Erythroblast (primary cell): ENCODE measurements at regions not wholly inside any gene's neighbourhood (a gene's known extent, or its start where the extent isn't known, plus 50 kb on each side); places are given as distances from the start of the nearest gene placed in this dataset.

Experiments
- DNase-seq, 2 experiments: peaks; one replicate each; lab custom pipeline; 2025; lab: John Stamatoyannopoulos, UW
- GATA1 ChIP-seq: IDR thresholded peaks from 2 replicates; pipeline ENCODE4 v1.6.1; 2011; ENCODE audit warnings: low read depth, mild to moderate bottlenecking, control low read depth, low read length, moderate library complexity
- POLR2A ChIP-seq: IDR thresholded peaks from 2 replicates; pipeline ENCODE4 v1.6.1; 2011; ENCODE audit warnings: mild to moderate bottlenecking, low read length

DNA sequence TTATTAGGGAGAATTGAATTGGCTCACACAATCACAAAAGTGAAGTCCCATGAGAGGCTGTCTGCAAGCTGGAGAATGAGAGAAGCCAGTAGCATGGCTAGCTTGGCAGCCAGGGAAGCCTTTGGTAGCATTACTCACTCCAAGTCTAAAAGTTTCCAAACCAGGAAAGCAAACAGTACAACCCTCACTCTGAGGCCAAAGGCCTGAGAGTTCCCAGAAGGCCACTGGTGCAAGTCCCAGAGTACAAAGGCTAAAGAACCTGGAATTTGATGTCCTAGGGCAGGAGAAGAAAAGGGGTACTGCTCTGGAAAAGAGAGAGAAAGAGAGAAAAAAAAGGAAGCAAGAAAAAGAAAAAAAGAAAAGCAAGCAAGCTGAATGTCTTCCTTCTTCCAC lies 318.2 kb downstream of the RND3 start:
- no peak for TF ChIP-seq GATA1
- no peak for TF ChIP-seq POLR2A
- DNase-seq: no peak

DNA sequence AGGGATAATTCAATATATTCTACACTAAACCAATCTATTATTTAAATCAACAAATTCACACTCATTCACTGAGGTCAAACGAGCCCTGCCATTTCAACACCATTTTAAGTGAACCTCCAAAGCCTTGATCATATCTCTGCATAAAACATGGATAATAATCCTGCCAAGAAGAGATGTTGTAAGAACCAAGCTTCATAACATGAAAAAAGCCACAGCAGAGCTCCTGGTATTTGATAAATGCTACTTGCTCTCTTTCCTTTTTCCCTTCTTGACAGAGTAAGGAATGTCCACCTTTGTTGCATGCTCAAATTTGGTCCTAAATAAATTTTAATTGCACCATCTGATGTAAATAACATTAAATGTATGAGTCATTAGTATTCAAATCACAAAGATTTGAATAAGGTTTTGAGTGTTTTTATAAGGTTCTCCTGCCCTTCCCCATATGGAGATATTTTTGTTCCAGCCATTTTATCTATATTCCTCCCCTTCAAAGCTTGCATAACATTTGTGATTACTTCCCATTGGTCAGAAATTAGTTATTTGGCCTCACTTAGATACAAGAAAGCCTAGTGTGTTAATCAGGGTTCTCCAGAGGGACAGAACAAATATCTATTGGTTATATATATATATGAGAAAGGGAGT lies 318.8 kb downstream of the RND3 start:
- TF ChIP-seq POLR2A (no peak), GATA1 (no peak)
- DNase-seq: no peak

DNA sequence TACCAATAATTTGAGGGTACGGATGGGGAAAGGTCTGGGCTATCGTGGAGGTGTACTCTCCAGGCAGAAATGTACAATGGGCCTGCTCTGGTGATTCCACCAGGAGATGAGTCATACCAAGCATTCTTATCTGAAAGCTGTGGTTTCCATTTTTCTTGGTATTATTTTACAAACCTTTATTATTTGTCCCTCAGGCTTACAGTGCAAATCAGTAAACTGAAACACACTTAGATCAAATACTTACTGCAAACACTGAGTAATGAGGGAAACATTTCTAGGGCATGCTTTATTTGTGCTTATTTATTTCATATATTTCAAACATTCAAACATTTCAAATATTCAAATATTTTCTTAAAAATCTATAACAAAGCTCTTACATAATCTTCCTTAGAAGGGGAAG lies 319.8 kb downstream of the RND3 start:
- no peak for DNase-seq
- TF ChIP-seq POLR2A: no peak
- TF ChIP-seq GATA1: no peak

DNA sequence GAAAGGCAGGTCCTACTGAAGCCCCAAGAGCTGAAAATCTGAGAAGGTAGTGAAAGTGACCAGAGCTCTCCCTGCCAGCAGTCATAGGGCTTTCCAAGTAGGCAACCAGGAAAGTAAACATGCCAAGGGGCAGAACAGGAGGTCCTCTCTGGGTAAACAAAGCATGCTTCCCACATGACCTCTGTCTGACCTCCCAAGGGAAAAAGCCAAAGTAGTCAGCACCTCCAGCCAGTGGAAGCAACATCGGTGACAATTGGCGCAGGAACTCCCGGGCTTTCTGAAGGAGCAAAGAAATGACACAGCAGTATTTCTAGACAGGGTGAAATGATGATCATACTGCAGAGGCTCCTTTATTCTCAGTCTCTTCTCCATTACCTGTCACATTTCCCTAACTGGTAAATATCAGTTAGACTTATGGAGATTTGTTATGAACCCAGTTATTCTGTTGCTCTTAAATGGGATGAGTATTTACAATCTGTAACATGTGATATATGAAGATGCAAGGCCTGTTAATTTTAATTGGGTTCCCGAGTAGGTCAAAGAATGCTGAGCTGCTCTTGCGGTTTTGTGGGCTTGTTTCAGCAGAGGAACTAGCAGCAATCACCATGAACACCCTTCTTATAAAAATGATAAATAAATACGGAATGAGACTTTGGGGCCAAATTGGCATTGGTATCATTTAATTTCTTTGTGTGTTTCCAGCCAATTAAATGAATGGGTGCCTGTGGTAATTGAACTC lies 321.0 kb downstream of the RND3 start:
- TF ChIP-seq POLR2A (no peak), GATA1 (no peak)
- peak in 1 of 2 experiments; percentile 39 for DNase-seq

DNA sequence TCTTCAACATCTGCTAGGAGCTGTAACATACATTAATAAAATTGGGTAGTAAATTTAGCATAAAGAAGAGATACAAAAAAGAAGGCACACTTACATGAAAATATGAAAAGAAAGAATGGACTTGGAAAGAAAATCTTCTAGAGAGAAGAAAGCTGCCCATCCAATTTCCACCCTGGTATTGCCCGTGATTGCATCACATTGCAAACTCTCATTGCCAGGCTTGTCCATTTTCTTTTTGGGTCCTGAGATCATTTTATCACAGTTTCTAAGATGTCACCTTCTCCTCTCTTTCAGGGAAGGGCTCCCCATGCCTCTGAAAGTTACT lies 321.5 kb downstream of the RND3 start:
- peak in 1 of 2 experiments; percentile 54 for DNase-seq
- TF ChIP-seq POLR2A (no peak), GATA1 (no peak)

DNA sequence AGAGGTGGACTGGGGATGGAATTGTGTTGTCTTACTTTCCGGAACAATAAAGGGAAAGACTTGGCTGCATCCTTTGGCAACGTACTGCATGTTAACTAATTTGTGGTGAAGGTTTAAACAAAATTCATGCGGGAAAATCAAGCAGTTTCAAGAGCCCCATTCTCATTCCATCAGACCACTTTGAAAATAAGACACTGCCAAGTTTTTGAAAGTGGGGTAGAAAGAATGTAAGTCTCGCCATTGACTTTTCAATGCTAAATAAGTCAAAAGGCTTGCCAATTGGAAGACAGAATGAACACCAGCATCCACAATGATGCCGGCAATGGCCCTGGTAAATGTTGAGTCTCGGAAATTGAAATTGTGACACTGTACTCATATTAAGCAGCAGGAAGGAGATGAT lies 322.0 kb downstream of the RND3 start:
- DNase-seq: no peak
- TF ChIP-seq POLR2A: no peak
- no peak for TF ChIP-seq GATA1

DNA sequence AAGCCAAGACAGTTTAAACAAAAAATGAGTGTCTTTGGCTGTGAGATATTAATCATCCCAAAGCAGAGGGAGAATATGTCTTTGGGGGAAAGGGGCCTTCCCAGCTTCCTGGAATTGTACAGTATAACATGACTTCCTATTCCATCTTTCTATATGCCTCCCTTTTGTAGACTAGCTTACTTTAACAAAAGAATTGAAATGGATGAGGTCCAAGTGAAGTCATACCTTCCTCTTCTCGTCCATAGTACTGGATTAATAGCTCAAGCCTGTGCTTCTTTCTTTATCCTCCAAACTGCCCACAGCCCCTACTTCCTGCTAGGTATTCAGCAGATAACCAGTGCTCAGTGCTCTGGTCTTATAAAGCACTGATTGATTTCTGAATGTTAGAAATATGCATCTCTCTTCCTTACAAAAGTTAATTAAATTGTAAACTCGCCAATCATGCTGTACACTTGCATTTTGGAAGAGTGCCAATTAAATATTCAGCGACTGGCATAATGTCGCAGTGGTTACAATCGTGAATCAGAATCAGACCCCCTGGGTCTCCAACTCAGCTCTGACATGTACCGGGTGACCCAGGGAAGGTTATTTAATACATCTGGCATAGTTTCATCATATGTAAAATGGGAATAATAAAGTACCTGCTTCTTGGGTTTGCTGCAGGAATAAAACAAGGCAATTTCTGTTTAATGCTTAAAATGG lies 325.1 kb downstream of the RND3 start:
- TF ChIP-seq POLR2A: no peak
- no peak for TF ChIP-seq GATA1
- DNase-seq: no peak

DNA sequence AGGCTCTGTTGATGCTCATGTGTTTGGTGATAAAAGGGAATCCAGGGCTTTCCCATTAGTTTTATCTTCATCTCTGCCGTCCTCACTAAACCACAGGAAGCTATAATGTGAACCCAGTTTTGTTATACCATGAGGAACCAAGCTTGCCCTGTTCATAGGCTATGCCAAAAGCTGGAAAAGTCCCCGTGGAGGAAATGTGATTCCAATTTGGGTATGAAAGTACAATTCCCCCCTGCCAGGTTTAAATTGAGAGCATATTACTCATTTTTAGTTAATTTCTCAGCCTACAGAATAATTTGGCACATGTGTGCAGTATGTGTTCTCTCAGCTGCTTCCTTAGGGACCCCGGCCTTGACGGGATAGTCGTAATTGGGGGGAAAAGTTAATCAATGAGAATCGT lies 327.4 kb downstream of the RND3 start:
- no peak for TF ChIP-seq POLR2A
- TF ChIP-seq GATA1: no peak
- DNase-seq: no peak

DNA sequence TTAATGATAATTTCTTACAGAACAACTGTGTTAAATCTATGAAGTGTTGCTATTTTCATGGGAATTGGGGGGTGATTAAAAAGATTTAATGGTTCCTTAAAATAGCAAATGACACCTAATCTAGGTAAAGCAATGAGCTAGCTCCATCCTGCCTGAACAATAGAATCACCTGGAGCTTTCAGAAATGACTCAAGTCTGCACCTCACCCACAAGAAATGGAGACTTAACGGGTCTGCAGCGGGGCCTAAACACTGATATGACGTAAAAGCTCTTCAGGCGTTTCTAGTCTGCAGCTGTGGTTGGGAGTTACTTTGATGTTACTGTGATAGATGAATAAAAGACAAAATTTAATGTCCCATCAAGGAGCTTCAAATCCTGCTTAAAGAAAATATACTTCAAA lies 328.2 kb downstream of the RND3 start:
- no peak for DNase-seq
- no peak for TF ChIP-seq POLR2A
- TF ChIP-seq GATA1: no peak

DNA sequence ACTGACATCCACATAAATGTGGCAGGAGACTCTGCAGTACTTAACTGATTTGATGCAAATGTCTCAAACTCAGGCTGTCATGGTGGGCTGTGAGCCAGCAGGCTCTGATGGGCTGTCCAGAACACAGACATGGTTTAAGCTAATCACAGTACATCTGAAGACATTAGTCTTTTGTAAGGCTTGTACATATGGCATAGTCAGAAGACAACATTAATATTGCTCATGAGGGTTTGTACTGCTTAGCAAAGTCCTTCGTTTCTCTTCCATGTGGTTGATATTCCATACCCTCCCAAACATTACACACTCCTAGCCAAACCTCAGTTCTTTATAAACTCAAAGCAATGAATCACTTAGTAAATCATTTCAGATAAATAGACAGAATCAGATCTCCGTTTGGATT lies 330.6 kb downstream of the RND3 start:
- no peak for DNase-seq
- no peak for TF ChIP-seq POLR2A

DNA sequence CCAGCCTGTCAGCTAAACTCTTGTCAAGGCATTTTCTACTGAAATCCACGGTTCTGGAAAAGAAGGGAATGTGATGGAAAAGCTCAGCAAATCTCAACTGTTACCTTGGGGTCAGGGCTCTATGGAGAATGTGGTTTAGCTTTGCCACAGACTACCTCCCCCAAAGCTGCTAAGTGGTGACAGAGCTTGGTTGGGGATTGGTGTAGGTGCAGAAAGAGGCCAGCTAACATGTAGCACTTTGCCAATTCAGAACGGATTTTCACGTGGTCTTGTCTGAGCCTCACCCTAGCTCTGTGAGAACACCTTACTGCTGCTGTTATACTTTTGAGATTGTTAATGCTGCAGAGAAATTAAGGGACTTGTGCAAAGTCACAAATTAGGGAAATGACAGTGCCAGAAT lies 331.1 kb downstream of the RND3 start:
- TF ChIP-seq POLR2A: no peak
- no peak for TF ChIP-seq GATA1

DNA sequence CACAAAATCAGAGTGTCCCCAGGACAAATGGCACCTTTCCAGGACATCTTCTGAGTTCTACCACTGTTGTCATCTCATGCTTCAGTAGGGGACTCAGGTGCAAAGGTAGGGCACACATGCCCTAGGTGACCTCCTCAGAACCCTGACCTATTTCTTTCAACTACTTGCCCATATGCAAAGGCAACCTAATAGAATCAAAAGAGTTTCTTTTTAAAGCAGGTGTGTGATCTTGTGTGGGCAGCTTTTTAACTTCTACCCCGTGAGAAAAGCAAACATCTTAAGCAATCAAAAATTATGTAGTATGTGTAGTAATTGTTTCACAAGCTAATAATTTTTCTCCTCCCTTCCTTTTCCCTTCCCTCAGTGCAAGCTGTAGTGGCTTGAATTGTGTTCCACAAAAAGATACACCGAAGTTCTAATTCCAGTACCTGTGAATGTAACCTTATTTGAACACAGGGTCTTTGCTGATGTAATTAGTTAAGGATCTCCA lies 333.1 kb downstream of the RND3 start:
- DNase-seq: no peak
- TF ChIP-seq GATA1: no peak
- no peak for TF ChIP-seq POLR2A

More for the DNA sequence above, 331.1 kb downstream of the RND3 start:
- no peak for DNase-seq

DNA sequence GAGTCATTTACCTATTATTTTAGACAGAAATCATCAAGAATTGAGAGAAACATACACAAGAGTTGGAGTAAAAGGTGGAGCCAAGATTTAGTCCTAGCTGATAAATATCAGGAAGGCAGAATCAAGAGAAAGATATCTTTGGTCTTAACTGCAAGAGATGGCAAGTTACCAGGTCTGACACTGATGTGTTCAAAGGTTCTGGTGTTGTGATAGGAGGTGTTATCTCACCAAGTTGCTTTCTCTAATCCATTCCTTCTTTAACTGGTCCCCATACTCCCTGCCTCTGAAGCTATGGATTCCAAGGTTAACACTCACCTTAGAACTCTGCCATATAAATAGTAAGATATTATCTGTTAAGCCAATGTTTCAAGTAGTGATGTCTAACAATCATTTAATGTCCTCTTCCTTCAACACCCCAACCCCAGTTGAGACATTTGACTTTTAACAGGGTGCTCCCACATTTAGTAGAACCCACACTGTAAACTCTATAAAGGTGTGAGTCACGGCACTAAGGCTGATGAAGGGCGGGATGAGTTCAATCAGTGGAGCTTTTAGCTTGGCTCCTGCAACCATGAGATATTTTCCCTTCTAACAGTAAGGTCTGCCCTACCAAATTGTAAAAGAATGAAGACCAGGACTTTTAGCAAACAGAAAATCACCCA lies 333.7 kb downstream of the RND3 start:
- DNase-seq: no peak
- TF ChIP-seq GATA1: no peak
- TF ChIP-seq POLR2A: no peak

DNA sequence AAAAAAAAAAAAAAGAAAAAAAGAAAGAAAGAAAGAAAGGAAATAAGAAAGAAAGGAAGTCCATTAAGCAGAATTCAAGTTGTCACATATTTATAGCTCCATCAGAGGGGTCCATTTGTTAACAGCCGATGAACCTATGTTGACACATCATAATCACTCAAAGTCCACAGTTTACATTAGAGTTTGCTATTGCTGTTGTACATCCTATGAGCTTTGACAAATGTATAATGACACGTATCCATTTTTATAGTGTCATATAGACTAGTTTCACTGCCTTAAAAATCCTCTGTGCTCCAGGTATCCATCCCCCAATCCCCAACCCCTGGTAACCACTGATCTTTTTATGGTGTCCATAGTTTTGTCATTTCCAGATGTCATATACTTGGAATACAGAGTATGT lies 335.2 kb downstream of the RND3 start:
- TF ChIP-seq POLR2A (no peak), GATA1 (no peak)
- DNase-seq: no peak

DNA sequence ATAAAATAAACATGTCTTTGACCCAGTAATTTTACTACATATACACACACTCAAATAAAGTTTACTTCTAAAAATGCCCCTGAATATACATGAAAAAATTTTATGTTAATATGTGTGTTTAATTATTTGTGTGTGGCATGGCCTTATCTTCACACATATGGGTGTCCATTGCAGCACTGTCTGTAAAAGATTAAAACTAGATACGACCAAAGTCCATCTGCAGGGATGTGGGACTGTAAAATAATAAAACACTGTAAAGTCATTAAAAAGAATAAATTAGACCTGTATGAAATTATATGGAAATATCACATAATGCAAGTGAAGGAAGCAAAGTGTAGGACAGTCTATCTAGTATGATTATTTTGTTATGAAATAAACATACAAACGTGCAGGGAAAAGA lies 337.3 kb downstream of the RND3 start:
- TF ChIP-seq POLR2A (no peak), GATA1 (no peak)
- no peak for DNase-seq
